ENCODE measurements at regions not wholly inside any gene's neighbourhood (a gene's known extent, or its start where the extent isn't known, plus 50 kb on each side); places are given as distances from the start of the nearest gene placed in this dataset.

DNA sequence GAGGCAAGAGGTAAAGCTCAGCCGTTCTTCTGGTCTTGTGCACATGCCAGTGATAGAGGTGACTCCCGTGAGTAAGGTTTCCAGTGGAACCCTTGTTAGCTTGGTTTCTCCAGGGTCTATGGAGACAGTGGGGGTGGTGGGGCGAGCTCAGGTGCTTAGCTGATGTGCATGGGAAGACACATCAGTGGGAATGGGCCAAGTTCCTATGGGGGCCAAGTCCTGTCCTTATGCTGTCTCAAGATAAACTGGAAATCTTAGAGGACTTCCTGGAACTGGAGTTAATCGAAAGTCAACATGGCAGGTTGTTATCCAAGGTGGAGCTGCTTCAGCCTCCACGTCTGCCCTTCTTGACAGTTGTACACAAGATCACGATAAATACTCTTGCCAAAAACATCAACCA lies 130.1 kb upstream of the TMEM18 start:
- Histone ChIP-seq H3K4me3 (no peak overlapping the region), H3K4me1 (ENCODE audit: insufficient read depth) (no peaks in the 10 kb centered on the region), H3F3A (replicated peaks; ENCODE audit: low read depth) (no peaks in the 10 kb centered on the region), H3K36me3 (ENCODE audit: insufficient read depth) (no peaks in the 10 kb centered on the region), H3K27ac (ENCODE audit: low read depth) (no peak overlapping the region), H2AFZ (no peak overlapping the region), H3K4me2 (no peak overlapping the region), H3K27me3 (ENCODE audit: insufficient read depth) (no peaks in the 10 kb centered on the region), H3K9me2 (ENCODE audit: insufficient read depth) (no peaks in the 10 kb centered on the region), H3K79me2 (replicated peaks; ENCODE audit: insufficient read depth) (no peaks in the 10 kb centered on the region), H4K20me1 (replicated peaks; ENCODE audit: insufficient read depth) (no peaks in the 10 kb centered on the region)
- no peak overlapping the region for H3K27ac Mint-ChIP-seq
- TF ChIP-seq, protein P1, sequence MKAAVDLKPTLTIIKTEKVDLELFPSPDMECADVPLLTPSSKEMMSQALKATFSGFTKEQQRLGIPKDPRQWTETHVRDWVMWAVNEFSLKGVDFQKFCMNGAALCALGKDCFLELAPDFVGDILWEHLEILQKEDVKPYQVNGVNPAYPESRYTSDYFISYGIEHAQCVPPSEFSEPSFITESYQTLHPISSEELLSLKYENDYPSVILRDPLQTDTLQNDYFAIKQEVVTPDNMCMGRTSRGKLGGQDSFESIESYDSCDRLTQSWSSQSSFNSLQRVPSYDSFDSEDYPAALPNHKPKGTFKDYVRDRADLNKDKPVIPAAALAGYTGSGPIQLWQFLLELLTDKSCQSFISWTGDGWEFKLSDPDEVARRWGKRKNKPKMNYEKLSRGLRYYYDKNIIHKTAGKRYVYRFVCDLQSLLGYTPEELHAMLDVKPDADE (IDR thresholded peaks at IDR 0.05) = no peak
- no peak for TF ChIP-seq POLR2AphosphoS5 (IDR thresholded peaks at IDR 0.05; ENCODE audit: low read depth)
- TF ChIP-seq CREB1 (CRISPR knock-in tag; IDR thresholded peaks at IDR 0.05; ENCODE audit: low read depth) = no peak
- TF ChIP-seq, protein P2, sequence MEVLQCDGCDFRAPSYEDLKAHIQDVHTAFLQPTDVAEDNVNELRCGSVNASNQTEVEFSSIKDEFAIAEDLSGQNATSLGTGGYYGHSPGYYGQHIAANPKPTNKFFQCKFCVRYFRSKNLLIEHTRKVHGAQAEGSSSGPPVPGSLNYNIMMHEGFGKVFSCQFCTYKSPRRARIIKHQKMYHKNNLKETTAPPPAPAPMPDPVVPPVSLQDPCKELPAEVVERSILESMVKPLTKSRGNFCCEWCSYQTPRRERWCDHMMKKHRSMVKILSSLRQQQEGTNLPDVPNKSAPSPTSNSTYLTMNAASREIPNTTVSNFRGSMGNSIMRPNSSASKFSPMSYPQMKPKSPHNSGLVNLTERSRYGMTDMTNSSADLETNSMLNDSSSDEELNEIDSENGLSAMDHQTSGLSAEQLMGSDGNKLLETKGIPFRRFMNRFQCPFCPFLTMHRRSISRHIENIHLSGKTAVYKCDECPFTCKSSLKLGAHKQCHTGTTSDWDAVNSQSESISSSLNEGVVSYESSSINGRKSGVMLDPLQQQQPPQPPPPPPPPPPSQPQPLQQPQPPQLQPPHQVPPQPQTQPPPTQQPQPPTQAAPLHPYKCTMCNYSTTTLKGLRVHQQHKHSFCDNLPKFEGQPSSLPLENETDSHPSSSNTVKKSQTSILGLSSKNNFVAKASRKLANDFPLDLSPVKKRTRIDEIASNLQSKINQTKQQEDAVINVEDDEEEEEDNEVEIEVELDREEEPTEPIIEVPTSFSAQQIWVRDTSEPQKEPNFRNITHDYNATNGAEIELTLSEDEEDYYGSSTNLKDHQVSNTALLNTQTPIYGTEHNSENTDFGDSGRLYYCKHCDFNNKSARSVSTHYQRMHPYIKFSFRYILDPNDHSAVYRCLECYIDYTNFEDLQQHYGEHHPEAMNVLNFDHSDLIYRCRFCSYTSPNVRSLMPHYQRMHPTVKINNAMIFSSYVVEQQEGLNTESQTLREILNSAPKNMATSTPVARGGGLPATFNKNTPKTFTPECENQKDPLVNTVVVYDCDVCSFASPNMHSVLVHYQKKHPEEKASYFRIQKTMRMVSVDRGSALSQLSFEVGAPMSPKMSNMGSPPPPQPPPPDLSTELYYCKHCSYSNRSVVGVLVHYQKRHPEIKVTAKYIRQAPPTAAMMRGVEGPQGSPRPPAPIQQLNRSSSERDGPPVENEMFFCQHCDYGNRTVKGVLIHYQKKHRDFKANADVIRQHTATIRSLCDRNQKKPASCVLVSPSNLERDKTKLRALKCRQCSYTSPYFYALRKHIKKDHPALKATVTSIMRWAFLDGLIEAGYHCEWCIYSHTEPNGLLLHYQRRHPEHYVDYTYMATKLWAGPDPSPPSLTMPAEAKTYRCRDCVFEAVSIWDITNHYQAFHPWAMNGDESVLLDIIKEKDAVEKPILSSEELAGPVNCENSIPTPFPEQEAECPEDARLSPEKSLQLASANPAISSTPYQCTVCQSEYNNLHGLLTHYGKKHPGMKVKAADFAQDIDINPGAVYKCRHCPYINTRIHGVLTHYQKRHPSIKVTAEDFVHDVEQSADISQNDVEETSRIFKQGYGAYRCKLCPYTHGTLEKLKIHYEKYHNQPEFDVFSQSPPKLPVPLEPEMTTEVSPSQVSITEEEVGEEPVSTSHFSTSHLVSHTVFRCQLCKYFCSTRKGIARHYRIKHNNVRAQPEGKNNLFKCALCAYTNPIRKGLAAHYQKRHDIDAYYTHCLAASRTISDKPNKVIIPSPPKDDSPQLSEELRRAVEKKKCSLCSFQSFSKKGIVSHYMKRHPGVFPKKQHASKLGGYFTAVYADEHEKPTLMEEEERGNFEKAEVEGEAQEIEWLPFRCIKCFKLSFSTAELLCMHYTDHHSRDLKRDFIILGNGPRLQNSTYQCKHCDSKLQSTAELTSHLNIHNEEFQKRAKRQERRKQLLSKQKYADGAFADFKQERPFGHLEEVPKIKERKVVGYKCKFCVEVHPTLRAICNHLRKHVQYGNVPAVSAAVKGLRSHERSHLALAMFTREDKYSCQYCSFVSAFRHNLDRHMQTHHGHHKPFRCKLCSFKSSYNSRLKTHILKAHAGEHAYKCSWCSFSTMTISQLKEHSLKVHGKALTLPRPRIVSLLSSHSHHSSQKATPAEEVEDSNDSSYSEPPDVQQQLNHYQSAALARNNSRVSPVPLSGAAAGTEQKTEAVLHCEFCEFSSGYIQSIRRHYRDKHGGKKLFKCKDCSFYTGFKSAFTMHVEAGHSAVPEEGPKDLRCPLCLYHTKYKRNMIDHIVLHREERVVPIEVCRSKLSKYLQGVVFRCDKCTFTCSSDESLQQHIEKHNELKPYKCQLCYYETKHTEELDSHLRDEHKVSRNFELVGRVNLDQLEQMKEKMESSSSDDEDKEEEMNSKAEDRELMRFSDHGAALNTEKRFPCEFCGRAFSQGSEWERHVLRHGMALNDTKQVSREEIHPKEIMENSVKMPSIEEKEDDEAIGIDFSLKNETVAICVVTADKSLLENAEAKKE (CRISPR knock-in tag; IDR thresholded peaks at IDR 0.05) = no peak
- TF ChIP-seq, protein P3, sequence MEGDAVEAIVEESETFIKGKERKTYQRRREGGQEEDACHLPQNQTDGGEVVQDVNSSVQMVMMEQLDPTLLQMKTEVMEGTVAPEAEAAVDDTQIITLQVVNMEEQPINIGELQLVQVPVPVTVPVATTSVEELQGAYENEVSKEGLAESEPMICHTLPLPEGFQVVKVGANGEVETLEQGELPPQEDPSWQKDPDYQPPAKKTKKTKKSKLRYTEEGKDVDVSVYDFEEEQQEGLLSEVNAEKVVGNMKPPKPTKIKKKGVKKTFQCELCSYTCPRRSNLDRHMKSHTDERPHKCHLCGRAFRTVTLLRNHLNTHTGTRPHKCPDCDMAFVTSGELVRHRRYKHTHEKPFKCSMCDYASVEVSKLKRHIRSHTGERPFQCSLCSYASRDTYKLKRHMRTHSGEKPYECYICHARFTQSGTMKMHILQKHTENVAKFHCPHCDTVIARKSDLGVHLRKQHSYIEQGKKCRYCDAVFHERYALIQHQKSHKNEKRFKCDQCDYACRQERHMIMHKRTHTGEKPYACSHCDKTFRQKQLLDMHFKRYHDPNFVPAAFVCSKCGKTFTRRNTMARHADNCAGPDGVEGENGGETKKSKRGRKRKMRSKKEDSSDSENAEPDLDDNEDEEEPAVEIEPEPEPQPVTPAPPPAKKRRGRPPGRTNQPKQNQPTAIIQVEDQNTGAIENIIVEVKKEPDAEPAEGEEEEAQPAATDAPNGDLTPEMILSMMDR (conservative IDR thresholded peaks at IDR 0.05; ENCODE audit: low read depth in 2 of 2) = no peak
- TF ChIP-seq, protein P4, sequence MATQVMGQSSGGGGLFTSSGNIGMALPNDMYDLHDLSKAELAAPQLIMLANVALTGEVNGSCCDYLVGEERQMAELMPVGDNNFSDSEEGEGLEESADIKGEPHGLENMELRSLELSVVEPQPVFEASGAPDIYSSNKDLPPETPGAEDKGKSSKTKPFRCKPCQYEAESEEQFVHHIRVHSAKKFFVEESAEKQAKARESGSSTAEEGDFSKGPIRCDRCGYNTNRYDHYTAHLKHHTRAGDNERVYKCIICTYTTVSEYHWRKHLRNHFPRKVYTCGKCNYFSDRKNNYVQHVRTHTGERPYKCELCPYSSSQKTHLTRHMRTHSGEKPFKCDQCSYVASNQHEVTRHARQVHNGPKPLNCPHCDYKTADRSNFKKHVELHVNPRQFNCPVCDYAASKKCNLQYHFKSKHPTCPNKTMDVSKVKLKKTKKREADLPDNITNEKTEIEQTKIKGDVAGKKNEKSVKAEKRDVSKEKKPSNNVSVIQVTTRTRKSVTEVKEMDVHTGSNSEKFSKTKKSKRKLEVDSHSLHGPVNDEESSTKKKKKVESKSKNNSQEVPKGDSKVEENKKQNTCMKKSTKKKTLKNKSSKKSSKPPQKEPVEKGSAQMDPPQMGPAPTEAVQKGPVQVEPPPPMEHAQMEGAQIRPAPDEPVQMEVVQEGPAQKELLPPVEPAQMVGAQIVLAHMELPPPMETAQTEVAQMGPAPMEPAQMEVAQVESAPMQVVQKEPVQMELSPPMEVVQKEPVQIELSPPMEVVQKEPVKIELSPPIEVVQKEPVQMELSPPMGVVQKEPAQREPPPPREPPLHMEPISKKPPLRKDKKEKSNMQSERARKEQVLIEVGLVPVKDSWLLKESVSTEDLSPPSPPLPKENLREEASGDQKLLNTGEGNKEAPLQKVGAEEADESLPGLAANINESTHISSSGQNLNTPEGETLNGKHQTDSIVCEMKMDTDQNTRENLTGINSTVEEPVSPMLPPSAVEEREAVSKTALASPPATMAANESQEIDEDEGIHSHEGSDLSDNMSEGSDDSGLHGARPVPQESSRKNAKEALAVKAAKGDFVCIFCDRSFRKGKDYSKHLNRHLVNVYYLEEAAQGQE (IDR thresholded peaks at IDR 0.05; ENCODE audit: unreplicated experiment) = no peak
- TF ChIP-seq ZNF331 (CRISPR knock-in tag; IDR thresholded peaks at IDR 0.05; ENCODE audit: low read depth) = no peak
- TF ChIP-seq ZNF114 (CRISPR knock-in tag; IDR thresholded peaks at IDR 0.05) = no peak
- TF ChIP-seq NANOG (IDR thresholded peaks at IDR 0.05; ENCODE audit: borderline replicate concordance) = no peak
- TF ChIP-seq EZH2 (IDR thresholded peaks at IDR 0.05; ENCODE audit: low read depth, unreplicated experiment) = no peak
- no peak for TF ChIP-seq EZH2phosphoT487 (IDR thresholded peaks at IDR 0.05; ENCODE audit: unreplicated experiment)
- no peak for TF ChIP-seq STAT1 (IDR thresholded peaks at IDR 0.05; ENCODE audit: unreplicated experiment)
- no peak for TF ChIP-seq JUNB (IDR thresholded peaks at IDR 0.05; ENCODE audit: unreplicated experiment)
- H3K4me3 Mint-ChIP-seq = no peak overlapping the region
- DNase-seq (ENCODE audit: low spot score) (no peak), ATAC-seq (no peak)
- no peaks in the 10 kb centered on the region for H3K4me1 Mint-ChIP-seq
- H3K27me3 Mint-ChIP-seq (ENCODE audit: insufficient read depth, low read depth, poor library complexity) = peaks cover 9% of the 10 kb centered on the region
- H3K9me3 Mint-ChIP-seq = no peaks in the 10 kb centered on the region; the same call in 2 of the 3 replicates
- H3K36me3 Mint-ChIP-seq (ENCODE audit: low read depth) = no peaks in the 10 kb centered on the region

Measured in GM23338 (cell line).